H1 (cell line): ENCODE measurements at regions not wholly inside any gene's neighbourhood (a gene's known extent, or its start where the extent isn't known, plus 50 kb on each side); places are given as distances from the start of the nearest gene placed in this dataset.

ENCODE experiments used
- CTCF ChIA-PET: fragments of 300-600 bp; sonication (Branson Sonifier 250); formaldehyde crosslinking; loops from one replicate; lab custom pipeline; 2021; ENCODE audit not compliant: partially characterized antibody; lab: Charles Lee
- POLR2A ChIA-PET: fragments of 300-600 bp; sonication (Branson Sonifier 250); formaldehyde crosslinking; loops from one replicate; lab custom pipeline; 2021; ENCODE audit warnings: inconsistent platforms; ENCODE audit not compliant: partially characterized antibody; lab: Charles Lee
- DNase-seq, 2 experiments: peaks; one replicate each; pipeline versions ENCODE4 v3.0.0 to v3.0.0-alpha.2; 2010 to 2022; ENCODE audit warnings: low spot score in 2 of 2, low read depth in 1 of 2, mixed read lengths in 1 of 2
- FAIRE-seq: peaks from 2 replicates; lab custom pipeline; 2011; peaks lifted over from hg19 to GRCh38; lab: Jason Lieb, UNC
- H2AFZ ChIP-seq: 2 replicates; pipeline ENCODE4 v1.8.1; 2012; ENCODE audit warnings: low read length, inconsistent platforms
- H2AK5ac ChIP-seq: 2 replicates; pipeline ENCODE4 v1.6.1; 2013; ENCODE audit warnings: low read depth, low read length
- H2BK120ac ChIP-seq: replicated peaks from 2 replicates; pipeline ENCODE3; 2013; ENCODE audit warnings: low read depth, low read length, inconsistent platforms
- H2BK12ac ChIP-seq: 2 replicates; pipeline ENCODE4 v1.6.1; 2013; ENCODE audit warnings: low read depth, low read length
- H2BK15ac ChIP-seq: 2 replicates; pipeline ENCODE4 v1.6.1; 2013; ENCODE audit warnings: low read length
- H2BK20ac ChIP-seq: 2 replicates; pipeline ENCODE4 v1.6.1; 2013; ENCODE audit warnings: low read length
- H2BK5ac ChIP-seq: 2 replicates; pipeline ENCODE4 v1.6.1; 2013; ENCODE audit warnings: low read depth, low read length
- H3K14ac ChIP-seq: 2 replicates; pipeline ENCODE4 v1.6.1; 2013; ENCODE audit warnings: inconsistent platforms; ENCODE audit not compliant: insufficient read length
- H3K18ac ChIP-seq: 2 replicates; pipeline ENCODE4 v1.6.1; 2013; ENCODE audit warnings: low read length; ENCODE audit errors: extremely low read depth
- H3K23ac ChIP-seq: 2 replicates; pipeline ENCODE4 v1.6.1; 2013; ENCODE audit warnings: inconsistent platforms; ENCODE audit not compliant: insufficient read length
- H3K23me2 ChIP-seq: 2 replicates; pipeline ENCODE4 v1.6.1; 2013; ENCODE audit warnings: low read depth, low read length
- H3K27ac ChIP-seq: 2 replicates; pipeline ENCODE4 v1.6.1; 2011; ENCODE audit warnings: low read depth, low read length, inconsistent platforms
- H3K27me3 ChIP-seq, 4 experiments: replicated peaks in 1 of 4; 1 replicate in 1 of 4; 2 replicates in 3 of 4; pipeline versions ENCODE4 v1.6.1 to v1.8.1; 2011 to 2013; ENCODE audit warnings: low read length in 3 of 4, mild to moderate bottlenecking in 3 of 4, inconsistent platforms in 2 of 4, mixed read lengths in 2 of 4, moderate library complexity in 1 of 4; ENCODE audit not compliant: control insufficient read depth in 3 of 4, insufficient read depth in 3 of 4; ENCODE audit errors: extremely low read depth in 1 of 4
- H3K36me3 ChIP-seq, 4 experiments: 2 replicates each; pipeline versions ENCODE4 v1.6.1 to v1.8.1; 2011 to 2013; ENCODE audit warnings: mild to moderate bottlenecking in 4 of 4, low read length in 3 of 4, moderate library complexity in 2 of 4, control low read depth in 1 of 4, inconsistent platforms in 1 of 4; ENCODE audit not compliant: insufficient read depth in 4 of 4, control insufficient read depth in 2 of 4
- H3K4ac ChIP-seq: replicated peaks from 2 replicates; pipeline ENCODE3; 2013; ENCODE audit warnings: low read length, low read depth, mixed read lengths, inconsistent platforms; ENCODE audit not compliant: insufficient read length
- H3K4me1 ChIP-seq, 4 experiments: replicated peaks in 1 of 4; 1 replicate in 1 of 4; 2 replicates in 3 of 4; pipeline versions ENCODE4 v1.6.1 to v1.8.1; 2011 to 2013; ENCODE audit warnings: low read length in 3 of 4, inconsistent platforms in 2 of 4, mixed read lengths in 1 of 4; ENCODE audit not compliant: insufficient read depth in 4 of 4, control insufficient read depth in 3 of 4
- H3K4me2 ChIP-seq, 2 experiments: 2 replicates each; pipeline versions ENCODE4 v1.6.1 to v1.8.1; 2011 to 2013; ENCODE audit warnings: low read depth in 2 of 2, low read length in 2 of 2, control low read depth in 1 of 2, inconsistent platforms in 1 of 2, mild to moderate bottlenecking in 1 of 2; ENCODE audit not compliant: insufficient read depth in 1 of 2
- H3K4me3 ChIP-seq, 4 experiments: fragments of 200-600, 300-600 bp in 1 of 4; sonication (generic), shearing (Covaris generic), sonication (Bioruptor Twin) in 1 of 4; 2 replicates each; pipeline versions ENCODE4 v1.5.1 to v1.8.1; 2011 to 2016; ENCODE audit warnings: low read length in 4 of 4, low read depth in 3 of 4, control low read depth in 2 of 4, inconsistent platforms in 2 of 4, mild to moderate bottlenecking in 2 of 4, mixed read lengths in 1 of 4, moderate library complexity in 1 of 4; ENCODE audit not compliant: insufficient read depth in 2 of 4; ENCODE audit errors: extremely low read depth in 1 of 4
- H3K56ac ChIP-seq: replicated peaks from 2 replicates; pipeline ENCODE3; 2013; ENCODE audit warnings: low read depth, mild to moderate bottlenecking, mixed read lengths, low read length, inconsistent platforms; ENCODE audit not compliant: insufficient read length
- H3K79me1 ChIP-seq: 2 replicates; pipeline ENCODE4 v1.6.1; 2013; ENCODE audit warnings: low read depth, low read length, control low read depth
- H3K79me2 ChIP-seq, 2 experiments: 2 replicates each; pipeline versions ENCODE4 v1.6.1 to v1.8.1; 2012 to 2013; ENCODE audit warnings: low read length in 2 of 2, mild to moderate bottlenecking in 2 of 2, inconsistent platforms in 1 of 2; ENCODE audit not compliant: insufficient read depth in 2 of 2, control insufficient read depth in 1 of 2
- H3K9ac ChIP-seq, 4 experiments: replicated peaks in 1 of 4; 1 replicate in 1 of 4; 2 replicates in 3 of 4; pipeline versions ENCODE4 v1.6.1 to v1.8.1; 2011 to 2013; ENCODE audit warnings: low read depth in 3 of 4, low read length in 3 of 4, control low read depth in 2 of 4, mild to moderate bottlenecking in 2 of 4, moderate library complexity in 2 of 4, inconsistent platforms in 1 of 4; ENCODE audit errors: extremely low read depth in 1 of 4
- H3K9me3 ChIP-seq, 2 experiments: 2 replicates each; pipeline versions ENCODE4 v1.6.1 to v1.8.1; 2012 to 2013; ENCODE audit warnings: mild to moderate bottlenecking in 2 of 2, moderate library complexity in 2 of 2, control low read depth in 1 of 2, inconsistent platforms in 1 of 2, low read depth in 1 of 2, low read length in 1 of 2, mixed read lengths in 1 of 2; ENCODE audit not compliant: insufficient read depth in 2 of 2
- H4K20me1 ChIP-seq, 2 experiments: replicated peaks in 1 of 2; 2 replicates each; pipeline versions ENCODE3 to v1.8.1; 2011 to 2013; ENCODE audit warnings: inconsistent platforms in 2 of 2, low read length in 2 of 2, mild to moderate bottlenecking in 1 of 2; ENCODE audit not compliant: insufficient read depth in 2 of 2, control insufficient read depth in 1 of 2
- H4K5ac ChIP-seq: 2 replicates; pipeline ENCODE4 v1.6.1; 2013; ENCODE audit warnings: low read length, low read depth, mixed read lengths, inconsistent platforms; ENCODE audit not compliant: insufficient read length
- H4K8ac ChIP-seq: 2 replicates; pipeline ENCODE4 v1.8.0; 2013; ENCODE audit warnings: mild to moderate bottlenecking, moderate library complexity, low read length, inconsistent platforms; ENCODE audit not compliant: insufficient read depth; ENCODE audit errors: extremely low read depth
- H4K91ac ChIP-seq: replicated peaks from 2 replicates; pipeline ENCODE3; 2013; ENCODE audit warnings: low read length, mixed read lengths, inconsistent platforms; ENCODE audit not compliant: insufficient read length
- ASH2L ChIP-seq: fragments of 200-600, 300-600 bp; sonication (generic); IDR thresholded peaks from one replicate; pipeline ENCODE4 v1.7.1; 2017; ENCODE audit warnings: low read length
- BCL11A ChIP-seq, 2 experiments: IDR thresholded peaks; one replicate each; pipeline ENCODE4 v1.6.1; 2011; ENCODE audit warnings: low read depth in 2 of 2, low read length in 2 of 2, mild to moderate bottlenecking in 2 of 2
- CREB1 ChIP-seq: IDR thresholded peaks from 2 replicates; pipeline ENCODE4 v1.6.1; 2012; ENCODE audit warnings: inconsistent platforms
- HDAC6 ChIP-seq: IDR thresholded peaks from one replicate; pipeline ENCODE4 v1.7.1; 2012; ENCODE audit warnings: low read depth, mild to moderate bottlenecking, inconsistent platforms, low read length, moderate library complexity
- JUN ChIP-seq: IDR thresholded peaks from 2 replicates; pipeline ENCODE4 v1.6.1; 2011; ENCODE audit warnings: low read depth, mild to moderate bottlenecking, improper control_type of control experiment, low read length
- POLR2AphosphoS5 ChIP-seq: IDR thresholded peaks from 2 replicates; pipeline ENCODE4 v1.6.1; 2011; ENCODE audit warnings: low read depth, low read length
- RAD21 ChIP-seq, 2 experiments: IDR thresholded peaks in 1 of 2; conservative IDR thresholded peaks in 1 of 2; 2 replicates each; pipeline ENCODE4 v1.6.1; 2011; ENCODE audit warnings: low read depth in 2 of 2, low read length in 2 of 2, improper control_type of control experiment in 1 of 2, inconsistent platforms in 1 of 2, mild to moderate bottlenecking in 1 of 2, moderate library complexity in 1 of 2
- SAP30 ChIP-seq: fragments of 300-600 bp; sonication (generic); IDR thresholded peaks from 2 replicates; pipeline ENCODE4 v1.7.1; 2012; ENCODE audit warnings: low read length, moderate library complexity, mild to moderate bottlenecking, inconsistent platforms; ENCODE audit not compliant: insufficient read depth, insufficient replicate concordance
- SIRT6 ChIP-seq: IDR thresholded peaks from one replicate; pipeline ENCODE4 v1.7.1; 2012; ENCODE audit warnings: low read length, inconsistent platforms
- TAF7 ChIP-seq: optimal IDR thresholded peaks from 2 replicates; pipeline ENCODE3; 2011; ENCODE audit warnings: low read depth, mild to moderate bottlenecking, inconsistent platforms, low read length, moderate library complexity, borderline replicate concordance
- TCF12 ChIP-seq: IDR thresholded peaks from 2 replicates; pipeline ENCODE4 v1.6.1; 2011; ENCODE audit warnings: low read depth, mild to moderate bottlenecking, low read length
- YY1 ChIP-seq: IDR thresholded peaks from 2 replicates; pipeline ENCODE4 v1.6.1; 2011; ENCODE audit warnings: low read depth, mild to moderate bottlenecking, low read length
- WGBS, 2 experiments: shearing (Covaris generic) in 1 of 2; methylation state at CpG; one replicate each; pipeline versions ENCODE4 v1.1.6 to v1.1.7; 2013 to 2015; ENCODE audit warnings: low lambda C conversion rate in 2 of 2, mixed read lengths in 2 of 2, inconsistent platforms in 1 of 2, low coverage in 1 of 2, missing lambda C conversion rate in 1 of 2; ENCODE audit not compliant: insufficient replicate concordance in 2 of 2, insufficient coverage in 1 of 2, insufficient read length in 1 of 2; ENCODE audit errors: extremely low coverage in 1 of 2, missing lambda C conversion rate in 1 of 2; 5-methylcytosine and 5-hydroxymethylcytosine counted together
- TF ChIP-seq, protein P1 (sequence below), 3 experiments: IDR thresholded peaks; 1 replicate in 2 of 3; 2 replicates in 1 of 3; pipeline versions ENCODE4 v1.5.1 to v1.6.1; 2011; ENCODE audit warnings: low read length in 3 of 3, mild to moderate bottlenecking in 3 of 3, inconsistent platforms in 2 of 3, low read depth in 1 of 3, moderate library complexity in 1 of 3; ENCODE audit not compliant: insufficient read depth in 1 of 3; ENCODE audit errors: control extremely low read depth in 1 of 3

DNA sequence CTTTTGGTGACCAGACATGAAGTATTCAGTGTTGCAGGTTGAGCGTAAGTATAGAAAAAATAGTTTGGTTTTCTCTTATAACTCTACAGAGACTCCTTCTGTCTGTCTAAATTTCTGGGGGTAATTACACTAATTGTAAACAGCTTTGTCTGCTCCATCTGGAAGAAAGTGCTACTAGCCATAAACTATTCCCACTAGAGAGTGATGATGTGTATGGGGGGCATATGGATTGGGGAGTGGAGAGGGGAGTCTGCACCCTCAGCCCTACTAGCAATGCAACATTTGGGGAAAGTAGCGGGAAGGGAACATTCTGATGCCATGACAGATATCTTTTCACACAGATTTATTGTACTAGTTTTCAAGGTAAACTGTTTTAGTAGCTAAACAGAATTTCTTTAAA is 549.7 kb downstream of the TRIML1 start:
- Histone ChIP-seq H2BK15ac (no peak overlapping the region), H2AFZ (no peak overlapping the region), H3K27me3 (no peaks in the 10 kb centered on the region), H4K91ac (no peak overlapping the region), H3K56ac (no peak overlapping the region), H3K27ac (no peak overlapping the region), H4K8ac (no peak overlapping the region), H3K79me2 (no peaks in the 10 kb centered on the region), H3K23me2 (no peaks in the 10 kb centered on the region; the same call in 1 of the 2 replicates), H3K9ac (no peak overlapping the region), H3K9me3 (no peaks in the 10 kb centered on the region), H3K79me1 (no peaks in the 10 kb centered on the region; the same call in 1 of the 2 replicates), H2BK20ac (no peak overlapping the region), H2BK120ac (no peak overlapping the region), H2BK12ac (no peak overlapping the region), H2BK5ac (no peak overlapping the region), H3K4me2 (no peak overlapping the region), H4K5ac (no peak overlapping the region), H4K20me1 (no peaks in the 10 kb centered on the region), H2AK5ac (no peak overlapping the region), H3K4me1 (no peaks in the 10 kb centered on the region), H3K4me3 (no peak overlapping the region), H3K14ac (no peak overlapping the region), H3K36me3 (no peaks in the 10 kb centered on the region), H3K4ac (no peak overlapping the region), H3K23ac (no peak overlapping the region), H3K18ac (no peak overlapping the region)
- DNase-seq = no peak
- ChIA-PET POLR2A (no interaction called here), CTCF (no interaction called here)
- no peak for FAIRE-seq
- WGBS, 2 experiments = 95% methylated on average over 2 of the region's 2 CpGs; no CpG with 5 or more reads in 1 of the 2 experiments
- no peak for TF ChIP-seq BCL11A (IDR thresholded peaks at IDR 0.05; ENCODE audit: low read depth in 2 of 2, low read length in 2 of 2)
- no peak for TF ChIP-seq RAD21 (IDR thresholded peaks at IDR 0.05 in 1 of 2, conservative IDR thresholded peaks at IDR 0.05 in 1 of 2; ENCODE audit: low read depth in 2 of 2, low read length in 2 of 2)
- no peak for TF ChIP-seq HDAC6
- TF ChIP-seq JUN = no peak
- TF ChIP-seq, protein P1, sequence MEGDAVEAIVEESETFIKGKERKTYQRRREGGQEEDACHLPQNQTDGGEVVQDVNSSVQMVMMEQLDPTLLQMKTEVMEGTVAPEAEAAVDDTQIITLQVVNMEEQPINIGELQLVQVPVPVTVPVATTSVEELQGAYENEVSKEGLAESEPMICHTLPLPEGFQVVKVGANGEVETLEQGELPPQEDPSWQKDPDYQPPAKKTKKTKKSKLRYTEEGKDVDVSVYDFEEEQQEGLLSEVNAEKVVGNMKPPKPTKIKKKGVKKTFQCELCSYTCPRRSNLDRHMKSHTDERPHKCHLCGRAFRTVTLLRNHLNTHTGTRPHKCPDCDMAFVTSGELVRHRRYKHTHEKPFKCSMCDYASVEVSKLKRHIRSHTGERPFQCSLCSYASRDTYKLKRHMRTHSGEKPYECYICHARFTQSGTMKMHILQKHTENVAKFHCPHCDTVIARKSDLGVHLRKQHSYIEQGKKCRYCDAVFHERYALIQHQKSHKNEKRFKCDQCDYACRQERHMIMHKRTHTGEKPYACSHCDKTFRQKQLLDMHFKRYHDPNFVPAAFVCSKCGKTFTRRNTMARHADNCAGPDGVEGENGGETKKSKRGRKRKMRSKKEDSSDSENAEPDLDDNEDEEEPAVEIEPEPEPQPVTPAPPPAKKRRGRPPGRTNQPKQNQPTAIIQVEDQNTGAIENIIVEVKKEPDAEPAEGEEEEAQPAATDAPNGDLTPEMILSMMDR (IDR thresholded peaks at IDR 0.05; ENCODE audit: control extremely low read depth in 1 of 3, insufficient read depth in 1 of 3, low read depth in 1 of 3, low read length in 3 of 3) = no peak
- TF ChIP-seq POLR2AphosphoS5 = no peak
- TF ChIP-seq ASH2L = no peak
- no peak for TF ChIP-seq CREB1
- TF ChIP-seq TAF7 = no peak
- no peak for TF ChIP-seq TCF12
- TF ChIP-seq SIRT6 = no peak
- no peak for TF ChIP-seq YY1
- TF ChIP-seq SAP30 = no peak
